SJSA1 (cell line): ENCODE measurements at regions not wholly inside any gene's neighbourhood (a gene's known extent, or its start where the extent isn't known, plus 50 kb on each side); places are given as distances from the start of the nearest gene placed in this dataset.

Experiments
- DNase-seq, 2 experiments: peaks; one replicate each; pipeline ENCODE4 v3.0.0-alpha.2; 2015 to 2020; ENCODE audit warnings: low spot score in 2 of 2, low read depth in 1 of 2
- H3K27ac ChIP-seq: fragments of 250-450 bp; sonication (Bioruptor Pico); 2 replicates; pipeline ENCODE4 v1.5.1; 2020; ENCODE audit warnings: mild to moderate bottlenecking, moderate library complexity
- H3K27me3 ChIP-seq: fragments of 250-450 bp; sonication (Bioruptor Pico); replicated peaks from 2 replicates; pipeline ENCODE4 v1.5.1; 2020; ENCODE audit warnings: mild to moderate bottlenecking, moderate library complexity
- H3K36me3 ChIP-seq: fragments of 250-450 bp; sonication (Bioruptor Pico); 2 replicates; pipeline ENCODE4 v1.5.1; 2020; ENCODE audit warnings: mild to moderate bottlenecking
- H3K4me1 ChIP-seq: fragments of 250-450 bp; sonication (Bioruptor Pico); replicated peaks from 2 replicates; pipeline ENCODE4 v1.6.1; 2021; ENCODE audit warnings: mild to moderate bottlenecking
- H3K4me3 ChIP-seq: fragments of 250-450 bp; sonication (Bioruptor Pico); 2 replicates; pipeline ENCODE4 v1.5.1; 2020; ENCODE audit warnings: mild to moderate bottlenecking
- H3K9me3 ChIP-seq: fragments of 250-450 bp; sonication (Bioruptor Pico); replicated peaks from 2 replicates; pipeline ENCODE4 v1.5.1; 2020; ENCODE audit warnings: mild to moderate bottlenecking

GRCh38 chr4:167290678-167291077 is 56.4 kb upstream of the SPOCK3 start:
- H3K4me1 ChIP-seq, result no peaks in the 10 kb centered on the region
- no peaks in the 10 kb centered on the region for H3K36me3 ChIP-seq
- H3K4me3 ChIP-seq, result no peak overlapping the region
- H3K27me3 ChIP-seq, result 0 out of 2 replicates have a peak, but pooled peaks cover 2% of the 10 kb centered on the region
- no peak overlapping the region for H3K27ac ChIP-seq
- no peaks in the 10 kb centered on the region for H3K9me3 ChIP-seq
- DNase-seq, result no peak

- no peak for DNase-seq
- no peak overlapping the region for H3K27ac ChIP-seq
- no peak overlapping the region for H3K4me3 ChIP-seq
- H3K27me3 ChIP-seq, result no peaks in the 10 kb centered on the region
- no peaks in the 10 kb centered on the region for H3K36me3 ChIP-seq
- no peaks in the 10 kb centered on the region for H3K4me1 ChIP-seq
- H3K9me3 ChIP-seq, result no peaks in the 10 kb centered on the region
Measured at GRCh38 chr4:167308876-167309275, 74.6 kb upstream of the SPOCK3 start.

GRCh38 chr4:167321299-167321698 is 87.0 kb upstream of the SPOCK3 start:
- Histone ChIP-seq H3K36me3 (no peaks in the 10 kb centered on the region), H3K9me3 (no peaks in the 10 kb centered on the region), H3K4me1 (no peaks in the 10 kb centered on the region), H3K27ac (no peak overlapping the region), H3K4me3 (no peak overlapping the region), H3K27me3 (no peaks in the 10 kb centered on the region)
- no peak for DNase-seq

- H3K36me3 ChIP-seq, result no peaks in the 10 kb centered on the region
- no peak overlapping the region for H3K4me3 ChIP-seq
- no peaks in the 10 kb centered on the region for H3K27me3 ChIP-seq
- H3K9me3 ChIP-seq, result no peaks in the 10 kb centered on the region
- no peak overlapping the region for H3K27ac ChIP-seq
- no peak for DNase-seq
- H3K4me1 ChIP-seq, result no peaks in the 10 kb centered on the region
Measured at GRCh38 chr4:167339781-167340180, 105.5 kb upstream of the SPOCK3 start.

- Histone ChIP-seq H3K9me3 (no peaks in the 10 kb centered on the region), H3K27ac (no peak overlapping the region), H3K27me3 (no peaks in the 10 kb centered on the region), H3K36me3 (no peaks in the 10 kb centered on the region), H3K4me1 (no peaks in the 10 kb centered on the region), H3K4me3 (no peak overlapping the region)
- DNase-seq, result no peak
Measured at GRCh38 chr4:167359711-167360110, 125.4 kb upstream of the SPOCK3 start.

GRCh38 chr4:167379076-167379835 is 145.0 kb upstream of the SPOCK3 start:
- Histone ChIP-seq H3K36me3 (no peaks in the 10 kb centered on the region), H3K4me1 (no peaks in the 10 kb centered on the region), H3K27ac (no peak overlapping the region), H3K27me3 (no peaks in the 10 kb centered on the region), H3K4me3 (no peak overlapping the region), H3K9me3 (no peaks in the 10 kb centered on the region)
- DNase-seq, result no peak

- H3K27me3 ChIP-seq, result no peaks in the 10 kb centered on the region
- H3K27ac ChIP-seq, result no peak overlapping the region
- H3K9me3 ChIP-seq, result no peaks in the 10 kb centered on the region
- H3K36me3 ChIP-seq, result no peaks in the 10 kb centered on the region
- DNase-seq, result no peak
- no peaks in the 10 kb centered on the region for H3K4me1 ChIP-seq
- no peak overlapping the region for H3K4me3 ChIP-seq
Measured at GRCh38 chr4:167380964-167381363, 146.7 kb upstream of the SPOCK3 start.

- H3K4me3 ChIP-seq, result no peak overlapping the region
Measured at GRCh38 chr4:167383291-167383690, 149.0 kb upstream of the SPOCK3 start.

GRCh38 chr4:167397586-167397985 is 163.3 kb upstream of the SPOCK3 start:
- H3K36me3 ChIP-seq, result no peaks in the 10 kb centered on the region
- H3K27me3 ChIP-seq, result no peaks in the 10 kb centered on the region
- no peaks in the 10 kb centered on the region for H3K9me3 ChIP-seq
- no peak overlapping the region for H3K4me3 ChIP-seq
- no peaks in the 10 kb centered on the region for H3K4me1 ChIP-seq
- no peak for DNase-seq
- no peak overlapping the region for H3K27ac ChIP-seq

More at GRCh38 chr4:167383291-167383690, 149.0 kb upstream of the SPOCK3 start:
- no peak overlapping the region for H3K27ac ChIP-seq
- no peaks in the 10 kb centered on the region for H3K36me3 ChIP-seq
- no peaks in the 10 kb centered on the region for H3K27me3 ChIP-seq
- no peaks in the 10 kb centered on the region for H3K4me1 ChIP-seq
- H3K9me3 ChIP-seq, result no peaks in the 10 kb centered on the region
- no peak for DNase-seq

GRCh38 chr4:167399201-167399600 is 164.9 kb upstream of the SPOCK3 start:
- no peak overlapping the region for H3K27ac ChIP-seq
- H3K4me3 ChIP-seq, result no peak overlapping the region
- no peaks in the 10 kb centered on the region for H3K27me3 ChIP-seq
- no peaks in the 10 kb centered on the region for H3K36me3 ChIP-seq
- H3K4me1 ChIP-seq, result no peaks in the 10 kb centered on the region
- no peaks in the 10 kb centered on the region for H3K9me3 ChIP-seq
- DNase-seq, result no peak

GRCh38 chr4:167406181-167406580 is 171.9 kb upstream of the SPOCK3 start:
- Histone ChIP-seq H3K27me3 (no peaks in the 10 kb centered on the region), H3K9me3 (no peaks in the 10 kb centered on the region), H3K36me3 (no peaks in the 10 kb centered on the region), H3K4me3 (no peak overlapping the region), H3K27ac (no peak overlapping the region), H3K4me1 (no peaks in the 10 kb centered on the region)
- DNase-seq, result no peak

GRCh38 chr4:167415461-167415860 is 181.2 kb upstream of the SPOCK3 start:
- no peak for DNase-seq
- H3K4me3 ChIP-seq, result no peak overlapping the region
- no peaks in the 10 kb centered on the region for H3K36me3 ChIP-seq
- H3K27me3 ChIP-seq, result no peaks in the 10 kb centered on the region
- H3K9me3 ChIP-seq, result no peaks in the 10 kb centered on the region
- H3K27ac ChIP-seq, result no peak overlapping the region
- H3K4me1 ChIP-seq, result no peaks in the 10 kb centered on the region

- Histone ChIP-seq H3K36me3 (no peaks in the 10 kb centered on the region), H3K27ac (no peak overlapping the region), H3K27me3 (no peaks in the 10 kb centered on the region), H3K4me3 (no peak overlapping the region), H3K9me3 (no peaks in the 10 kb centered on the region), H3K4me1 (no peaks in the 10 kb centered on the region)
- no peak for DNase-seq
Measured at GRCh38 chr4:167419468-167420140, 185.3 kb upstream of the SPOCK3 start.

GRCh38 chr4:167421201-167421600 is 186.9 kb upstream of the SPOCK3 start:
- H3K4me1 ChIP-seq, result no peaks in the 10 kb centered on the region
- no peaks in the 10 kb centered on the region for H3K36me3 ChIP-seq
- no peak for DNase-seq
- H3K9me3 ChIP-seq, result no peaks in the 10 kb centered on the region
- no peaks in the 10 kb centered on the region for H3K27me3 ChIP-seq
- no peak overlapping the region for H3K27ac ChIP-seq
- no peak overlapping the region for H3K4me3 ChIP-seq
